ENCODE measurements at regions not wholly inside any gene's neighbourhood (a gene's known extent, or its start where the extent isn't known, plus 50 kb on each side); places are given as distances from the start of the nearest gene placed in this dataset.

DNA sequence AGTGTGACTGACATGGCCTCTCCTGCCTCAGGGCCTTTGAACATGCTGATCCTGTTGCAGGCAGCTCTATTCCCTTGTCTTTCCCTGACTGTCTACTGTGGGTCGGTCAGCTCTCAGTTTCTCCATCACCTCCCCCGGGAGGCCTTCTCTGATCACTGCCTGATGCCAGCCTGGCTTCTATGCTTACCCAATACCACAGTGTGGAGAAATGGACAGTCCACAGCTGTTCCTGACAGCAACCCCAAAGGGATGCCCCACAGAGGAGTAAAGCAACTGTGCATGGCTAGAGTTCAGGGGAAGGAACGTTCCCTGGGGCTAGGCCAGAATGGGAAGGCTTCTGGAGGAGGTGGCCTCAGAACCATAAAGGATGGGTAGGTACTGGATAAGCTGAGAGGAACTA is 354.3 kb downstream of the MIAT start:
- TF ChIP-seq POLR2AphosphoS5 (IDR thresholded peaks at IDR 0.05; ENCODE audit: low read depth, low read length) (no peak), SIN3A (IDR thresholded peaks at IDR 0.05; ENCODE audit: borderline replicate concordance, insufficient read depth, low read length) (no peak)
- TF ChIP-seq, protein P1, sequence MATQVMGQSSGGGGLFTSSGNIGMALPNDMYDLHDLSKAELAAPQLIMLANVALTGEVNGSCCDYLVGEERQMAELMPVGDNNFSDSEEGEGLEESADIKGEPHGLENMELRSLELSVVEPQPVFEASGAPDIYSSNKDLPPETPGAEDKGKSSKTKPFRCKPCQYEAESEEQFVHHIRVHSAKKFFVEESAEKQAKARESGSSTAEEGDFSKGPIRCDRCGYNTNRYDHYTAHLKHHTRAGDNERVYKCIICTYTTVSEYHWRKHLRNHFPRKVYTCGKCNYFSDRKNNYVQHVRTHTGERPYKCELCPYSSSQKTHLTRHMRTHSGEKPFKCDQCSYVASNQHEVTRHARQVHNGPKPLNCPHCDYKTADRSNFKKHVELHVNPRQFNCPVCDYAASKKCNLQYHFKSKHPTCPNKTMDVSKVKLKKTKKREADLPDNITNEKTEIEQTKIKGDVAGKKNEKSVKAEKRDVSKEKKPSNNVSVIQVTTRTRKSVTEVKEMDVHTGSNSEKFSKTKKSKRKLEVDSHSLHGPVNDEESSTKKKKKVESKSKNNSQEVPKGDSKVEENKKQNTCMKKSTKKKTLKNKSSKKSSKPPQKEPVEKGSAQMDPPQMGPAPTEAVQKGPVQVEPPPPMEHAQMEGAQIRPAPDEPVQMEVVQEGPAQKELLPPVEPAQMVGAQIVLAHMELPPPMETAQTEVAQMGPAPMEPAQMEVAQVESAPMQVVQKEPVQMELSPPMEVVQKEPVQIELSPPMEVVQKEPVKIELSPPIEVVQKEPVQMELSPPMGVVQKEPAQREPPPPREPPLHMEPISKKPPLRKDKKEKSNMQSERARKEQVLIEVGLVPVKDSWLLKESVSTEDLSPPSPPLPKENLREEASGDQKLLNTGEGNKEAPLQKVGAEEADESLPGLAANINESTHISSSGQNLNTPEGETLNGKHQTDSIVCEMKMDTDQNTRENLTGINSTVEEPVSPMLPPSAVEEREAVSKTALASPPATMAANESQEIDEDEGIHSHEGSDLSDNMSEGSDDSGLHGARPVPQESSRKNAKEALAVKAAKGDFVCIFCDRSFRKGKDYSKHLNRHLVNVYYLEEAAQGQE (IDR thresholded peaks at IDR 0.05; ENCODE audit: insufficient read depth in 1 of 2, low read depth in 2 of 2, low read length in 2 of 2), result no peak

Measured in PFSK-1 (cell line).